ENCODE measurements at regions not wholly inside any gene's neighbourhood (a gene's known extent, or its start where the extent isn't known, plus 50 kb on each side); places are given as distances from the start of the nearest gene placed in this dataset.
"Not testable (repeated sequence)": the region's sequence is repeated elsewhere in the genome, so short reads cannot be mapped to it uniquely, and the experiment has no call there.

GRCh38 chr14:22384167-22384549 is 204.9 kb downstream of the DAD1 start:
- DNase-seq: no peak

GRCh38 chr14:22383515-22384166 is 205.4 kb downstream of the DAD1 start:
- DNase-seq: no peak

- no peak for DNase-seq
These were observed 206.1 kb downstream of the DAD1 start for GRCh38 chr14:22382955-22383354.

GRCh38 chr14:22382395-22382794 is 206.6 kb downstream of the DAD1 start:
- no peak for DNase-seq

GRCh38 chr14:22381766-22382165 is 207.3 kb downstream of the DAD1 start:
- DNase-seq: no peak

DNA sequence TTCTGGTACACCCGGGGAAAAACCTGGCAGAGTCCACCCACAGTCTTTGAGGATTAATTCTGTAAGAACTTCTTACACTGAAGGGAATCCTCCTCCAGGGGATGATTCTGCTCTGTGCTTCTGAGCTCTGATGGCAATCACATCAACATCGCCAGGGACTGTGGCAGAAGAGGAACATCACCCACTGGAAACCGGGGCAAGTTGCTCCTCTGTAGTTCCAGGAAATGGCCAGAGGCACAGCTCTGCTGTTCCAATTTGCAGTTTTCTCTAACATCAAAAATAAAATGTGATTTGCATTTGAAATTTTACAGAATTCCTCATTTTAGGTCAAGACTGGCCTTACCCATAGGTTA is 207.6 kb downstream of the DAD1 start:
- no peak for DNase-seq

DNA sequence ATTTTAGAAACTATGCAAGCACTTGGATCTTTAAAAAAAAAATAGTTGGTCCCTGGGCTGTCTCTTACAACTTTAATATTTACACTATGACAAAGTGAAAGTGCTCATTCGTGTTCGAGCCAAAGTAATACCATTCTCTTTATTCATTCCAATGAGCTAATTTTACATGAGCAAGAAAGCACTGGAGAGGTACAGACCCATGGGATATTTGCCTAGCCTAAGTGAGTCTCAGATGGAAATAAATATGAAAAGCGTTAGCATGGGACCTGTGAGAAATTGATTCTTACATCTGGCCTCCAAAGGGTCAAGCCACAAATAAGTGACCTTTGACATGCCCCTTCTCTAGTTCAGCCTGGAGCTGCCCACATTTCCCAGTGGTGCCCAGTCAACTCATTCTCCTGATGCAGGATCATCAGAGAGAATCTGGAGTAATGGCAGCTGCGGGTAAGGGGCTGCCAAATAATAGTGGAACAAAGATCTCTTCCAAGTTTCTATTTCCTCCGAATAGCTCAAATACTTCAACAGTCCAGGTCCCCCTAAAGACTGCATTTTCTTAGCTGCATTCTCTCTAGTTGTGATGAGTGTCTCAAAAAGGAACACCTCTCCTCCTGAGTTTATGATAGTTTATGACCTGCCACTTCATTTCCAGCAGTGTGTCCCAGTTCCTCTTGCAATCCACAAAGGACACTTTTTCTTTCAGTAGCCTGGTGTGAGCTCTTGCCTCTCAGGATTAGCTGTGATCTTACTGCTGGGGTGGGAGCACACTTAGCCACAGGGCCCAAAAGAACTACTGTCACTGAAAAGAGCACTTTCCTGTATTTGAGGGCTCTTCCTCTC is 208.2 kb downstream of the DAD1 start:
- no peak for DNase-seq

- DNase-seq: no peak
These were observed 209.3 kb downstream of the DAD1 start for GRCh38 chr14:22379727-22380126.

GRCh38 chr14:22378181-22378580 is 210.8 kb downstream of the DAD1 start:
- DNase-seq: no peak

DNA sequence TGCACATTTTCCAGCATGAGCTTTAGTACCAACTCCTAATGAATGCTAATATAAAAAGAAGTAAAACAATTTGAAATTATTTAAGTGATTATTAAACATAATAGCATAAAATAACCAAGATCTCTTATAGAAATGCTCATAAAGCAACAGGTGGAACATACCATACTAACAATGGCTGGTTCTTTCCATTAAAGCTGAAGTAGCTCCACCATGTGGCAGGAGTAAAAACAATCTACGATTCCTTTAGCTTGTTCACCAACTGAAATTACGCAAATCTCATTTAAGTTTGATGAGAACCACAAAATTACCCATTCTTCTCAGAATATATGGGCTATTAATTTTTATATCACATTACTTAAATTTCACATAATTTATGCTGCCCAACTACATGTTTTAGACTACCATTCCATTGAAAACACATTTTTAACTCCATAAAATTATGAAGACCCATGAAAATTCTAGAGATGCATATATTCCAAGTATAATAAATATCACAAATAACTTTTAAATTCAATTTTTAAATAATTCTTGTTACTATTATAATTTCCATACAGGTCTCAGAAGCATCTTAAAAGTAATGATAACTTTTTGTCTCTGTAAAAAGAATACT is 213.6 kb downstream of the DAD1 start:
- DNase-seq: no peak

GRCh38 chr14:22370084-22370847 is 218.8 kb downstream of the DAD1 start:
- DNase-seq: no peak

- DNase-seq: no peak
These were observed 230.3 kb downstream of the DAD1 start for GRCh38 chr14:22358726-22359125.

DNA sequence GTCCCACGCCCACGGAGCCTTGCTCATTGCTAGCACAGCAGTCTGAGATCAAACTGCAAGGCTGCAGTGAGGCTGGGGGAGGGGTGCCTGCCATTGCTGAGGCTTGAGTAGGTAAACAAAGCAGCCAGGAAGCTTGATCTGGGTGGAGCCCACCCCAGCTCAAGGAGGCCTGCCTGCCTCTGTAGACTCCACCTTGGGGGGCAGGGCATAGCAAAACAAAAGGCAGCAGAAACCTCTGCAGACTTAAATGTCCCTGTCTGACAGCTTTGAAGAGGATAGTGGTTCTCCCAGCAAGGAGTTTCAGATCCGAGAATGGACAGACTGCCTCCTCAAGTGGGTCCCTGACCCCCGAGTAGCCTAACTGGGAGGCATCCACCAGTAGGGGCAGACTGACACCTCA is 239.7 kb downstream of the DAD1 start:
- not testable (repeated sequence) for DNase-seq

DNA sequence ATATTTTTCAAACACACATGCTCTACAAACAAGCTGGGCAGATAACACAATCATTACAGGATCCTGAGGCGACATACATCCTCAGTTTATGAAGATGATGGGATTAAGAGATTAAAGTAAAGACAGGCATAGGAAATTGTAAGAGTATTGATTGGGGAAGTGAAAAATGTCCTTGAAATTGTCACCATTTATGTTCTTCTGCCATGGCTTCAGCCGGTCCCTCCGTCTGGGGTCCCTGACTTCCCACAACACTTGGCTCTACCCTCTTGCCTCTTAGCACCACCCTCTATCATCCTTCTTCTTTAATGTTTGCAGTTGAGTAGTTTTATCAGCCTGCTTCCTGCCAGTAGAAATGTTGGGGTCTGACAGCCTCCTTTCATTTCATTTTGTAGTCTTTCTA is 244.4 kb downstream of the DAD1 start:
- no peak for DNase-seq

GRCh38 chr14:22344209-22344608 is 244.8 kb downstream of the DAD1 start:
- DNase-seq: not testable (repeated sequence)

DNA sequence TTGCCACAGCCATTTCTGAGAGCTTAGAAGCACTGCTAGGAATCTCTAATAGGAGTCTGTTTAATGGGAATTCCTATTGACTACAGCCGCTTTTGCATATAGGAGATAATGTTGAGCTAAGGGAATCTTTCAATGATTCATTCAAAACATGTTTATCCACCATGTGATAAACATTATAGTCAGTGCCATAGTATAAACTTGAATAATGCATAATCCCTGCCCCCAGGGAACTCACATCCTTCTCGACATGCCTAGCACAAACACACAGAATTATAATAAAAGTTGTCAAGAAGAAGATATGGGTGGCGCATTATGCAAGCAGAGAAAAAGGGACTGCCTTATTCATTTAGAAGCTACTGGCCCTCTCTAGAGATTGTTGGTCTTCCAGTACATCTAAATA is 248.0 kb downstream of the DAD1 start:
- DNase-seq: no peak

- no peak for DNase-seq
These were observed 249.9 kb downstream of the DAD1 start for GRCh38 chr14:22338917-22339715.

DNA sequence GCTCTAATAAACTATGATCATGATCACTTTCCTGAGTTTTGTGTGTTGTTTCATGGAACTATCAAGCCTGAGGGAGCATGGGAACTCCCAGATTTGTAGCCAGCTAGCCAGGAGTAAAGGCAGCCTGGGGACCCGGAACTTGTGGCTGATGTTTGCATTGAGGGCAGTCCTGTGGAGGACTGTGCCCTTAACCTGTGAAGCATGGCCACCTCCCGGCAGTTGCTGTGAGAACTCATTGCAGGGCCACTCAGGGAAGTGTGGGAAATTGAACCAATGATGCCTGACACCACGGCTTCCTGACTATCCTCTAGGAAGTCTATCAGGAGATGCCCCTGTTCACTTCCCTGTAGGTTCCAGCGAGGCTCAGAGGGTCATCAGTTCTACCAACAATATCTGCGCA is 250.6 kb downstream of the DAD1 start:
- DNase-seq: no peak

- DNase-seq: no peak
These were observed 251.1 kb downstream of the DAD1 start for GRCh38 chr14:22337938-22338337.

DNA sequence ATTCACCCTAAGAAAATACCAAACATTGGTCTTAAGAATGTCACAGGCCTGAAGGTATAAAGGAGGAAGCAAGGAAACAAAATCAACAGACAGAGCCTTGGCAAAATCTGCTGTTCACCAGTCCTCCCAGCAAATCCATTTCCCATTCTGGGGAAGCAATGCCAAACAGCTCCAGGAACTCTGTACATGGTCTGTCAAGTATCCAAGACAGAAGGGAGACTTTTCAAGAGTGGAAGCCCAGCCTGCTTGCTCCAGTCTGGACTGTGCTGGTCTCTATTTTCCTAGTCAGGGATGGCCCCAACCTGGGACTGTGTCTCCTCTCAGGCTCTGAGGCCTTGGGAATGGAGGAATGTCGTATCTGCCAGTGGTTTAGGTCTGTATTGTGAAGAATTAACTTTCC is 251.5 kb downstream of the DAD1 start:
- no peak for DNase-seq

DNA sequence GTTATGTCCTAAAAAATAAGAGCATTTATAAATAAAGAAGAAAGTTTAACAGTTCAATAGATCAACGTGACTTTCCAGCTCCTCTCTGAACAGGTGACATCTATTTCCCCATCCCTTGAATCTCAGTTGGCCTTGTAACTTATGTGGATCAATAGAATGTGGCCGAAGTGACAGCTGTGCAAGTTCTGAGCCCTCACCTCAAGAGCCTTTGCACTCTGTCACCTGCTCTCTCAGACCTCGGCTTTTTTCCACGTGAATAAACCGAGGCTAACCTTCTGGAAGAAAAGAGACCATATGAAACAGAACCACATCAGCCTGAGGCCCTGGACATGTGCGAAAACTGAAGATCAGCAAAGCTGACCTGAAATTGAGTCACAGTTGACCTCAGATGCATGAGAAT is 253.0 kb downstream of the DAD1 start:
- DNase-seq: no peak

DNA sequence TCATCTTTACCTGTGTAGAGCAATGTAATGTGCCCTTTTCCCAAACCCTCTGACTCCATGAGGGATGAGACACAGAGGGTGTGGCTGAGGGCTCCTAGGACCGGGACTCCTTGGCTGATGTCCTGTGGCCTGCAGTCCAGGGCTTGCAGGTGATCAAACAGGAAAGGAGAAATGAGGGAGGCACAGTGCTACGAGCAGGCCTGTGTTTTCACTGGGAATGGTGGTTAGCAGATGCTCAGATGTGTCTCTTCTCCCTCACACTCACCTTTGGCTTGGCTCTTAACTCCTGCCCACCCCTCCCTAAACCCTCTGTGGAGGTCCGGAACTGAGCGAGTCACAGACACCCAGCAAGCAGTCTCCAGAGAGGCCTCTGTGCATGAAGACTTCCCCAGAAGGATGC is 254.4 kb downstream of the DAD1 start:
- DNase-seq: no peak

GRCh38 chr14:22334275-22334577 is 254.8 kb downstream of the DAD1 start:
- no peak for DNase-seq

Data from activated gamma-delta T cell (primary cell).